WTC11 (cell line): ENCODE measurements at regions not wholly inside any gene's neighbourhood (a gene's known extent, or its start where the extent isn't known, plus 50 kb on each side); places are given as distances from the start of the nearest gene placed in this dataset.

Experiments
- ATAC-seq: fragments of 200-7000 bp; cut with Tn5 transposase; 2 replicates; pipeline ENCODE4 v1.10.0; 2021; ENCODE audit warnings: mild to moderate bottlenecking, moderate library complexity
- CTCF ChIA-PET: fragments of 300-600 bp; sonication (Branson Sonifier 250); formaldehyde crosslinking; loops from one replicate; lab custom pipeline; 2021; ENCODE audit warnings: antibody characterized with exemption; lab: Charles Lee
- POLR2A ChIA-PET: fragments of 350-600 bp; sonication (Branson Sonifier 250); formaldehyde crosslinking; loops from one replicate; lab custom pipeline; 2021; ENCODE audit warnings: antibody characterized with exemption; lab: Charles Lee
- DNase-seq: peaks from one replicate; pipeline ENCODE4 v3.0.0; 2021; ENCODE audit warnings: low spot score
- H3K27ac Mint-ChIP-seq: 2 replicates; pipeline ENCODE4 v1.8.0; 2021; ENCODE audit warnings: mixed read lengths
- H3K27me3 Mint-ChIP-seq: 2 replicates; pipeline ENCODE4 v1.8.0; 2021; ENCODE audit warnings: low read depth, mild to moderate bottlenecking, moderate library complexity, mixed read lengths
- H3K36me3 Mint-ChIP-seq: 2 replicates; pipeline ENCODE4 v1.8.0; 2021; ENCODE audit warnings: mixed read lengths
- H3K4me1 Mint-ChIP-seq: 2 replicates; pipeline ENCODE4 v1.8.0; 2022; ENCODE audit warnings: mixed read lengths
- H3K4me3 Mint-ChIP-seq: 2 replicates; pipeline ENCODE4 v1.8.0; 2021; ENCODE audit warnings: mild to moderate bottlenecking, moderate library complexity, mixed read lengths
- H3K9me3 Mint-ChIP-seq: 2 replicates; pipeline ENCODE4 v1.8.0; 2021; ENCODE audit warnings: mixed read lengths
- ETV6 ChIP-seq: sonication (generic); formaldehyde crosslinking; IDR thresholded peaks from 2 replicates; pipeline ENCODE4 v1.8.1; 2022; ENCODE audit warnings: mild to moderate bottlenecking, missing genetic modification reagents
- NR3C1 ChIP-seq: sonication (generic); formaldehyde crosslinking; conservative IDR thresholded peaks from 2 replicates; pipeline ENCODE4 v1.8.1; 2023; ENCODE audit warnings: low read depth, mild to moderate bottlenecking, missing genetic modification reagents
- TF ChIP-seq, protein P1 (sequence below): fragments of 250-450 bp; sonication (Bioruptor Pico); conservative IDR thresholded peaks from 2 replicates; pipeline ENCODE4 v1.9.0; 2021; ENCODE audit warnings: mild to moderate bottlenecking
- TF ChIP-seq, protein P2 (sequence below): sonication (generic); formaldehyde crosslinking; IDR thresholded peaks from 2 replicates; pipeline ENCODE4 v1.8.1; 2023; ENCODE audit warnings: mild to moderate bottlenecking, moderate library complexity, missing genetic modification reagents

DNA sequence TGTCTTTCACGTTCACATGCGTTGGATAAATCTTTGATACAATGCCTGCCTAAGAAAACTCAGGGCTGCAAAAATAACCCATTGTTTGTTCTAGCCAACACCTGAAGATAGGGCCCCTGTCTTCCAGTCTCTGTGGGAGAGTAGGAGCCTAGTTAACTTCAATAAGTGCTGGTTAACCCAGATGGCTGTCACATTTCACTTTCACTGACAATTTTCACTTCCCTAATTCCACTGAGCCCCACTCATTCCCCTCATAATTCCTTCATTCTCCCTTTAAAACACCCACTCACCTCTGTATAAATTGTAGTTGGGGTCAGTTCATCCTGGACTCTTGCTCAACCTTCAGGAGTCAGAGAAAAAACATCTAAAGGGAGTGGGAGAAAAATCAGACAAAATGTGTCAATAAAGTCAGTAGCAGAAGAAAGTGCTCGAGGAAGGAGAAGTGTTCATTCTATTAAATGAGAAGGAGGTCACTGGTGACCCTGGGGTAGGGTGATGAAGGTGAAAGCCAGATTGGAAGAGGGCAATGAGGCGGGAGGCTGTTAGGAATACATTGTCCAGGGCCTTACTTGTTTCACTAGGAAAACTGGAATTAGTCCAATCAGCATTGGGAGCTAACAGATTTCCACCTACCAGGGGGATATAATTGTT, 51.2 kb upstream of the ABI1 start:
- Mint-ChIP-seq H3K4me1 (no peaks in the 10 kb centered on the region), H3K4me3 (no peak overlapping the region), H3K36me3 (0 out of 2 replicates have a peak, but pooled peaks cover under 1% of the 10 kb centered on the region), H3K27me3 (no peaks in the 10 kb centered on the region), H3K9me3 (peaks cover under 1% of the 10 kb centered on the region; the same call in 1 of the 2 replicates), H3K27ac (no peak overlapping the region)
- ATAC-seq (no peak), DNase-seq (no peak)
- TF ChIP-seq, protein P1, sequence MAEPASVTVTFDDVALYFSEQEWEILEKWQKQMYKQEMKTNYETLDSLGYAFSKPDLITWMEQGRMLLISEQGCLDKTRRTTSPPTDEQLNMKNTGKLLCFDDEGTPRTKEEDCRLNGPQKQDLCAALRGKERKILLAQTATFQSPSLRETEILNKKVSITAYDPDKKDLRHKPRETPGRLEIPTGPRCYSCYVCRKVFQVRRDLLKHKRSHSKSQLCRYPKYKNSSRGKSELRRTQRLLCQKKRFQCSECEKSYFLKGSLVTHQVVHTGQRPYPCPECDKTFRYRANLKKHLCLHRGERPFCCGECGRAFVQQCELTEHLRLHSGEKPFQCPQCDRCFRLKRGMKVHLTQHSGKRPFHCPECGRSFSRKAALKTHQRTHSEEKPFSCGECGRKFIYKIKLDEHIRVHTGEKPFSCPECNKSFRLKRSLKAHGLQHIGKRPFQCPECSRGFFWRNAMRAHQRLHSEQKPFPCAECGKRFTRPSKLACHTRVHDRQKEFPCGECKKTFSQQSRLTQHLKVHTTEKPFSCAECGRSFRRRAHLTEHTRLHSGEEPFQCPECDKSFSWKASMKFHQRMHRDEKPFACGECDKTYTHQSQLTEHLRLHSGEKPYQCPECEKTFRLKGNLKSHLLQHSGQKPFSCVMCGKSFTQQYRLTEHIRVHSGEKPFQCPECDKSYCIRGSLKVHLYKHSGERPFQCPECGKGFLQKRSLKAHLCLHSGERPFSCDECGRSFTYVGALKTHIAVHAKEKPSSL: no peak
- TF ChIP-seq ETV6 (CRISPR knock-in tag): no peak
- TF ChIP-seq, protein P2, sequence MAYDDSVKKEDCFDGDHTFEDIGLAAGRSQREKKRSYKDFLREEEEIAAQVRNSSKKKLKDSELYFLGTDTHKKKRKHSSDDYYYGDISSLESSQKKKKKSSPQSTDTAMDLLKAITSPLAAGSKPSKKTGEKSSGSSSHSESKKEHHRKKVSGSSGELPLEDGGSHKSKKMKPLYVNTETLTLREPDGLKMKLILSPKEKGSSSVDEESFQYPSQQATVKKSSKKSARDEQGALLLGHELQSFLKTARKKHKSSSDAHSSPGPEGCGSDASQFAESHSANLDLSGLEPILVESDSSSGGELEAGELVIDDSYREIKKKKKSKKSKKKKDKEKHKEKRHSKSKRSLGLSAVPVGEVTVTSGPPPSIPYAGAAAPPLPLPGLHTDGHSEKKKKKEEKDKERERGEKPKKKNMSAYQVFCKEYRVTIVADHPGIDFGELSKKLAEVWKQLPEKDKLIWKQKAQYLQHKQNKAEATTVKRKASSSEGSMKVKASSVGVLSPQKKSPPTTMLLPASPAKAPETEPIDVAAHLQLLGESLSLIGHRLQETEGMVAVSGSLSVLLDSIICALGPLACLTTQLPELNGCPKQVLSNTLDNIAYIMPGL: no peak
- TF ChIP-seq NR3C1 (CRISPR knock-in tag): no peak
- ChIA-PET CTCF (interaction anchor here (1.2 kb wide), 1 partner anchor 21 kb away, joined by 3 read pairs; no protein-coding TSS in a partner anchor), POLR2A (no interaction called here)
